ENCODE measurements at regions not wholly inside any gene's neighbourhood (a gene's known extent, or its start where the extent isn't known, plus 50 kb on each side); places are given as distances from the start of the nearest gene placed in this dataset.

- no peak for TF ChIP-seq CTCF (IDR thresholded peaks at IDR 0.05 in 8 of 11, conservative IDR thresholded peaks at IDR 0.05 in 3 of 11)
- TF ChIP-seq POLR2A (IDR thresholded peaks at IDR 0.05) = no peak
- no peak for TF ChIP-seq POLR2AphosphoS5 (IDR thresholded peaks at IDR 0.05)
Measured at GRCh38 chr14:40053416-40053815, 621.2 kb upstream of the FBXO33 start.
